RWPE1 (cell line): ENCODE measurements at regions not wholly inside any gene's neighbourhood (a gene's known extent, or its start where the extent isn't known, plus 50 kb on each side); places are given as distances from the start of the nearest gene placed in this dataset.
"Not testable (repeated sequence)": the region's sequence is repeated elsewhere in the genome, so short reads cannot be mapped to it uniquely, and the experiment has no call there.

ENCODE experiments used
- CTCF ChIA-PET: fragments of 350-600 bp; sonication (Branson Sonifier 250); formaldehyde crosslinking; extraction: SDS; loops from one replicate; lab custom pipeline; 2021; lab: Yijun Ruan, JAX
- POLR2A ChIA-PET: fragments of 400-600 bp; formaldehyde crosslinking; extraction: SDS; loops from one replicate; lab custom pipeline; 2020; ENCODE audit warnings: antibody characterized with exemption; ENCODE audit not compliant: low non-redundant PET; lab: Yijun Ruan, JAX
- DNase-seq: peaks from one replicate; pipeline ENCODE4 v3.0.0; 2012; ENCODE audit warnings: low spot score
- H3K27ac ChIP-seq: fragments of 450-650 bp; 2 replicates; pipeline ENCODE4 v1.5.1; 2017
- CTCF ChIP-seq: fragments of 450-650 bp; conservative IDR thresholded peaks from 2 replicates; pipeline ENCODE4 v1.5.1; 2017; ENCODE audit warnings: low read depth, mild to moderate bottlenecking

GRCh38 chr13:83136660-83137059 is 745.6 kb downstream of the SLITRK1 start:
- POLR2A ChIA-PET = no interaction called here
- no peak overlapping the region for H3K27ac ChIP-seq
- CTCF ChIA-PET = interaction anchor here (0.6 kb wide), 1 partner anchor 30 kb away, joined by 3 read pairs; no protein-coding TSS in a partner anchor
- DNase-seq = no peak
- TF ChIP-seq CTCF = no peak

- TF ChIP-seq CTCF = no peak
- POLR2A ChIA-PET = no interaction called here
- DNase-seq = no peak
- CTCF ChIA-PET = no interaction called here
- no peak overlapping the region for H3K27ac ChIP-seq
These were observed 756.5 kb downstream of the SLITRK1 start for GRCh38 chr13:83125791-83126190.

GRCh38 chr13:83121896-83122295 is 760.4 kb downstream of the SLITRK1 start:
- ChIA-PET POLR2A (no interaction called here), CTCF (no interaction called here)
- no peak overlapping the region for H3K27ac ChIP-seq
- no peak for DNase-seq
- no peak for TF ChIP-seq CTCF

GRCh38 chr13:83117046-83117445 is 765.2 kb downstream of the SLITRK1 start:
- CTCF ChIA-PET = no interaction called here
- no peak for TF ChIP-seq CTCF
- POLR2A ChIA-PET = no interaction called here
- no peak overlapping the region for H3K27ac ChIP-seq
- no peak for DNase-seq

GRCh38 chr13:83101574-83102247 is 780.6 kb downstream of the SLITRK1 start:
- POLR2A ChIA-PET, DNase-seq, H3K27ac ChIP-seq: not testable (repeated sequence)
- CTCF ChIA-PET = interaction anchor here (0.6 kb wide), 1 partner anchor 57 kb away, joined by 3 read pairs; no protein-coding TSS in a partner anchor

GRCh38 chr13:83100237-83100636 is 782.0 kb downstream of the SLITRK1 start:
- no peak for DNase-seq
- POLR2A ChIA-PET = no interaction called here
- no peak overlapping the region for H3K27ac ChIP-seq
- no peak for TF ChIP-seq CTCF
- CTCF ChIA-PET = no interaction called here

GRCh38 chr13:83088858-83089257 is 793.4 kb downstream of the SLITRK1 start:
- ChIA-PET CTCF (no interaction called here), POLR2A (no interaction called here)
- TF ChIP-seq CTCF = no peak
- H3K27ac ChIP-seq = no peak overlapping the region
- no peak for DNase-seq
